ENCODE measurements at regions not wholly inside any gene's neighbourhood (a gene's known extent, or its start where the extent isn't known, plus 50 kb on each side); places are given as distances from the start of the nearest gene placed in this dataset.

DNA sequence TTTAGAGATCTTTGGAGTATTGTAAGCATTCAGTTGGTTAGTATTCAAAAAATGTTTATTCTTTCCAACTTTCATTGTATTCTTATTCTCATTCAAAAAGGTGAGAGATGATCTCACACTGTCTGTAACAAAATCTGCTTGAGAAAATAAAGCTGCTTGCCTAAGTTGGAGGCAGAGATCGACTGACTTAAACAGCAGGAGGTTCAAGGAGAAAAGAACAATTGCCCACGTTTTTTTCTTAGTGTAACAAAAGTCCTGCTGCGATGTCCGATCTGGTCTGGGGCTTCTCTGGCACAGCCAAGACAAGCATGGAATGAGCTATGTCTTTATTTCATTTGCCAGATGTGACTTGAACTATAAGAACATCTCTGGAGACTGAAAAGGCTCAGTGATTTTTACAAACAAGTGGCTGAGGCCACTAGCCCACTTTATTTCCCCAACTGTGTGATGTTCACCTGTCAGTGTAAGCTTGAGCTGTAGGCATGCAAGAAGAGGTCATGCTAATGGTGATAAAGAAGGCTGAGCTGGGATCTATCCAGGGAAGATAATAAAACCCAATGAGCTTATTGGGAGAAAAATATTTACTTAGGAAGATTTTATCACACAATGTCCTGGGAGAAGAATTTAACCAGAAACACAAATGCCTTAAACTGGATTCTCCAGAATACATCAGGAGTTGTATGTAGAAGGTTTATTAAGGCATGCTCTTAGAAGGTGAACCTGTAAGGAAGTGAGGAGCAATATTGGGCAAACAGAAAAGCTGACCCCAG lies 580.1 kb upstream of the BTBD3 start:
- CTCF ChIA-PET = interaction anchor here (0.7 kb wide), 1 partner anchor 9 kb away, joined by 3 read pairs; no protein-coding TSS in a partner anchor
- no peaks in the 10 kb centered on the region for H3K27me3 ChIP-seq (replicated peaks in 2 of 5; ENCODE audit: control insufficient read depth in 4 of 5, insufficient read depth in 5 of 5, low read length in 4 of 5)
- no peak for DNase-seq
- H3K27ac ChIP-seq (ENCODE audit: insufficient read depth in 1 of 2, low read depth in 1 of 2, low read length in 2 of 2, poor library complexity in 1 of 2, severe bottlenecking in 2 of 2) = no peak overlapping the region
- H3K4me3 ChIP-seq (ENCODE audit: control insufficient read depth in 1 of 7, extremely low read depth in 1 of 7, insufficient read depth in 4 of 7, low read depth in 2 of 7, low read length in 6 of 7) = no peak overlapping the region
- no peaks in the 10 kb centered on the region for H3K36me3 ChIP-seq (ENCODE audit: control insufficient read depth in 4 of 4, insufficient read depth in 4 of 4, low read length in 3 of 4)
- POLR2A ChIA-PET = no interaction called here
- no peaks in the 10 kb centered on the region for H3K4me1 ChIP-seq (ENCODE audit: control extremely low read depth in 1 of 4, control insufficient read depth in 4 of 4, insufficient read depth in 4 of 4, low read length in 3 of 4)
- H3K9me3 ChIP-seq (ENCODE audit: control extremely low read depth in 1 of 5, control insufficient read depth in 4 of 5, insufficient read depth in 2 of 5, low read depth in 1 of 5, low read length in 4 of 5) = no peaks in the 10 kb centered on the region
- WGBS (ENCODE audit: insufficient coverage) = 86% methylated on average over 4 of the region's 4 CpGs

DNA sequence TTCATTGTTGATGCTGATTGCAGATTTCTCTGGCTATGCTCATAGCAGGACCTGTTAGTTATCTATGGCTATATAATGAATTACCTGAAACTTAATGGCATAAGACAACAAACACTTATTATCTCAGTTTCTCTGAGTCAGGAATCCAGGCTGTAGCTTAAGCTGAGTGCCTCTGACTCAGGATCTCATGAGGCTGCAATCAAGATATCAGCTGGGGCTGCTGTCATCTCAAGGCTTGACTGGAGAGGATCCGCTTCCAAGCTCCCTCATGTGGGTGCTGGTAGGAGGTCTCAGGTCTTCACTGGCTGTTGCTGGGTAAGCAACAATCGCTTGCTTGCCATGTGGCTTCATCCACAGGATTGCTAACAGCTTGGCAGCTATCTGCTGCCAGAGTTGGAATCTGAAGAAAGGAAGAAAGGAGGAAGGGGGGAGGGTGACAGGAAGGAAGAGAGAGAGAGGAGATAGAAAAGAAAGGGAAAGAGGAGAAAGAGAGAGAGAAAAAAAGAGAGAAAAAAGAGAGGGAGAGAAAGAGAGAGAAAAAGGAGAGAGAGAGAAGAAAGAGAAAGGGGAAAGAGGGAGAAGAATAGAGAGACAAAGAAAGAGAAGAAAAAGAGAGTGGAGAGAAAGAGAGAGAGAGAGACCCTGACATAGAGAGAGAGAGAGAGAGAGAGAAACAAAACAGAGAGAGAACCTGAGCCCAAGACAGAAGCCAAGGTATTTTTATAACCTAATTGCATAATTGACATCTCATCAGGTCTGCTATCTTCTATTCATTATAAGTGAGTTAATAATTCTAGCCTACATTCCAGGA lies 579.0 kb upstream of the BTBD3 start:
- ChIA-PET POLR2A (no interaction called here), CTCF (no interaction called here)
- H3K4me1 ChIP-seq (ENCODE audit: control extremely low read depth in 1 of 4, control insufficient read depth in 4 of 4, insufficient read depth in 4 of 4, low read length in 3 of 4) = no peaks in the 10 kb centered on the region
- no peaks in the 10 kb centered on the region for H3K27me3 ChIP-seq (replicated peaks in 2 of 5; ENCODE audit: control insufficient read depth in 4 of 5, insufficient read depth in 5 of 5, low read length in 4 of 5)
- H3K36me3 ChIP-seq (ENCODE audit: control insufficient read depth in 4 of 4, insufficient read depth in 4 of 4, low read length in 3 of 4) = no peaks in the 10 kb centered on the region
- H3K9me3 ChIP-seq (ENCODE audit: control extremely low read depth in 1 of 5, control insufficient read depth in 4 of 5, insufficient read depth in 2 of 5, low read depth in 1 of 5, low read length in 4 of 5) = no peaks in the 10 kb centered on the region
- no peak overlapping the region for H3K27ac ChIP-seq (ENCODE audit: insufficient read depth in 1 of 2, low read depth in 1 of 2, low read length in 2 of 2, poor library complexity in 1 of 2, severe bottlenecking in 2 of 2)
- no peak overlapping the region for H3K4me3 ChIP-seq (ENCODE audit: control insufficient read depth in 1 of 7, extremely low read depth in 1 of 7, insufficient read depth in 4 of 7, low read depth in 2 of 7, low read length in 6 of 7)
- DNase-seq = no peak
- 93% methylated on average over 2 of the region's 2 CpGs for WGBS (ENCODE audit: insufficient coverage)

DNA sequence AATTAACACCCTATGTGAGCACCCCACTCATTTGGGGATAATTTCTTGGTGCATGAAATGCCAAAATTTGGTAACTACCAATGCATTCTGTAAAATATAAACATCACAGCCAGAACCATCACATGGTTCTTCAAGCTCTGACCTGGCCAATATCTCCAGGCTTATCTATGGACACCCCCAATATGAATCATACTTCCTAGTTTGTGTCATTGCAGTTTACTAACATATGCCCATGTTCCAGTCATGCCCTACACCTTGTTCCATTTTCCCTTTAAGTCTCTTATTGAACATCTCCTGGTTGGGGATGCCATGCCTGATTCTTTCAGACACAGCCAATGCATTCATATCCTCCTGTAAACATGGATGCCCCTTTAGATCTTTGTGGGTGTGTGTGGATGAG lies 572.8 kb upstream of the BTBD3 start:
- CTCF ChIA-PET = no interaction called here
- no peak overlapping the region for H3K4me3 ChIP-seq (ENCODE audit: control insufficient read depth in 1 of 7, extremely low read depth in 1 of 7, insufficient read depth in 4 of 7, low read depth in 2 of 7, low read length in 6 of 7)
- H3K4me1 ChIP-seq (ENCODE audit: control extremely low read depth in 1 of 4, control insufficient read depth in 4 of 4, insufficient read depth in 4 of 4, low read length in 3 of 4) = no peaks in the 10 kb centered on the region
- H3K36me3 ChIP-seq (ENCODE audit: control insufficient read depth in 4 of 4, insufficient read depth in 4 of 4, low read length in 3 of 4) = no peaks in the 10 kb centered on the region
- POLR2A ChIA-PET = no interaction called here
- no peak overlapping the region for H3K27ac ChIP-seq (ENCODE audit: insufficient read depth in 1 of 2, low read depth in 1 of 2, low read length in 2 of 2, poor library complexity in 1 of 2, severe bottlenecking in 2 of 2)
- H3K27me3 ChIP-seq (replicated peaks in 2 of 5; ENCODE audit: control insufficient read depth in 4 of 5, insufficient read depth in 5 of 5, low read length in 4 of 5) = no peaks in the 10 kb centered on the region
- no peaks in the 10 kb centered on the region for H3K9me3 ChIP-seq (ENCODE audit: control extremely low read depth in 1 of 5, control insufficient read depth in 4 of 5, insufficient read depth in 2 of 5, low read depth in 1 of 5, low read length in 4 of 5)
- no peak for DNase-seq

DNA sequence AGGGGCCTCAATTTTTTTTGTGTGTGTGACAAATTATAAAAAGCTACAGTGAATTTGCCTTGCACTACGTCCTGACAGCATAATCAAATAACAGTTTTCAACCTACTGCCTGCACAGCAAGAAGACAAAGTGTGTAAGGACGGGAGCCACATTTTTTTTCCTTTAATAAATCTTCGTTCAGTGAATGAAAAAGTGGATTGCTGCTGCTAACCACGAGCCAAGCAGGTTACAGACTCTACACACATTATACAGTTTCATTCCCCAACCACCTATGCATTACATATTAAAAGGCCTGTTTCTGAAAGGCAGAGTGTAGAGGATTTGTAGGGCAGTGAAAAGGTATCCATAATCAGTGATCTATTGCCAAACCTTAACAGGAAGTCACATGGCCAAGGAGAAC lies 570.0 kb upstream of the BTBD3 start:
- no peak for DNase-seq
- CTCF ChIA-PET = no interaction called here
- H3K27me3 ChIP-seq (replicated peaks in 2 of 5; ENCODE audit: control insufficient read depth in 4 of 5, insufficient read depth in 5 of 5, low read length in 4 of 5) = no peaks in the 10 kb centered on the region
- H3K4me1 ChIP-seq (ENCODE audit: control extremely low read depth in 1 of 4, control insufficient read depth in 4 of 4, insufficient read depth in 4 of 4, low read length in 3 of 4) = no peaks in the 10 kb centered on the region
- H3K36me3 ChIP-seq (ENCODE audit: control insufficient read depth in 4 of 4, insufficient read depth in 4 of 4, low read length in 3 of 4) = no peaks in the 10 kb centered on the region
- POLR2A ChIA-PET = no interaction called here
- H3K4me3 ChIP-seq (ENCODE audit: control insufficient read depth in 1 of 7, extremely low read depth in 1 of 7, insufficient read depth in 4 of 7, low read depth in 2 of 7, low read length in 6 of 7) = no peak overlapping the region
- no peak overlapping the region for H3K27ac ChIP-seq (ENCODE audit: insufficient read depth in 1 of 2, low read depth in 1 of 2, low read length in 2 of 2, poor library complexity in 1 of 2, severe bottlenecking in 2 of 2)
- 100% methylated on average over 2 of the region's 4 CpGs for WGBS (ENCODE audit: insufficient coverage)
- H3K9me3 ChIP-seq (ENCODE audit: control extremely low read depth in 1 of 5, control insufficient read depth in 4 of 5, insufficient read depth in 2 of 5, low read depth in 1 of 5, low read length in 4 of 5) = no peaks in the 10 kb centered on the region

DNA sequence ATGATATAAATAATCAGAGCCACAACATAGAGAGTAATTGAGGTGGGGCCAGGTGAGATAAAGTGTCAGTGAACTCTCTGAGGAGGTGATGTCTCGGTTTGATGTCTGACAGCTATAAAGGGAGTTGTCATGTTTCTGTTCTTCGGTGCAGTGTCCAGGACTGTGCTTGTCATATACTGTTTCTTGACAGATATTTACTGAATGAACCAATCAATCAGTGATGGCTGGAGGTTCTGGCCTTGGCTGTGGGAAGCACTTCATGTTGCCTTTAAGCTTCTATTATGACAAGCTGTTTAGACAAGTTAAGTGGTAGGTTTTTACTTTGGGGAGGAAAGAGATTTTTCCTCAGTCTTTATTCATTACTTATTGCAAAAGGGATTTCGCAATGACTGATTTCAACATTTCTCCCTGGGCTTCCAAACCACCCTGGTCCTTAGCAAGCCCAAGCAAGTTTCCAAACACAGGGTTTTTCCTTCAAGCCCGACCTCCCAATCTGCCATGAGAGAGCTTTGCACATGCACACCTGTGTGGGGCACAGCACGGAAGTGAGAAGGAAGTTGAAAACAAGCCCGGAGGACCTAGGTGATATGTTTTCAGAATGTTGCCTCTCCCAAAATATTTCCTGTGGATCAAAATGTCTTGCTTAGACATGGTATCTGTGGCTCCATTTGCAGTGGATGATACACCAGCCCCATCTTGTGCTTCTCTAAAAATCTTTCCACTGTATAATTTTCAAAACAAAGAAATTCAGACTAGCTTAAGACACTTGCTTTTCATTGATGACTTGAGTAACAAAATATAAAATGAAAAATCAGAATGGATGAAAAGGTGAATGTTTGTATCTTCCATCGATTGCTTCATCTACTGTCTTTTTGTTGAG lies 567.3 kb upstream of the BTBD3 start:
- CTCF ChIA-PET = no interaction called here
- whole genome bisulfite sequencing (ENCODE audit: insufficient coverage) = 87% methylated on average over 5 of the region's 7 CpGs
- no peak overlapping the region for H3K27ac ChIP-seq (ENCODE audit: insufficient read depth in 1 of 2, low read depth in 1 of 2, low read length in 2 of 2, poor library complexity in 1 of 2, severe bottlenecking in 2 of 2)

DNA sequence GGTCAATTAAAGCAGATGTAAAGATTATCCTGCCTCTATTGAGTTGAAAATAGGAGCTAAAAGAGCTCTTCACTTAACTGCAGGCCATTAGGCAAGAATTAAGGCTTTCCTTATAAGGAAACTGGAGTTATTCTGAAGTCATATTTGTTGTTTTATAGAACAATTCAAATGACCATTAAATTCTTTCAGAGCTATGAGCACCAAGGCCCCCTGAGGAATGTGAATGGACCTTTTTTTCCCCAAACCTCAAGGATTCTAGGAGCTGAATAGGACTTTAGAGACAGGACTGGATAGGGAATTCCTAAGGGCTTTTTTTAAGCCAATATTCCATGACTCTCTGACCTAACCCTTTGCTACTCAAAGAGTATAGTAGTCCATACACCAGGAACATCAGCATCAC lies 565.7 kb upstream of the BTBD3 start:
- H3K36me3 ChIP-seq (ENCODE audit: control insufficient read depth in 4 of 4, insufficient read depth in 4 of 4, low read length in 3 of 4) = no peaks in the 10 kb centered on the region
- ChIA-PET POLR2A (no interaction called here), CTCF (no interaction called here)
- H3K4me1 ChIP-seq (ENCODE audit: control extremely low read depth in 1 of 4, control insufficient read depth in 4 of 4, insufficient read depth in 4 of 4, low read length in 3 of 4) = no peaks in the 10 kb centered on the region
- DNase-seq = no peak
- H3K9me3 ChIP-seq (ENCODE audit: control extremely low read depth in 1 of 5, control insufficient read depth in 4 of 5, insufficient read depth in 2 of 5, low read depth in 1 of 5, low read length in 4 of 5) = no peaks in the 10 kb centered on the region
- no peak overlapping the region for H3K27ac ChIP-seq (ENCODE audit: insufficient read depth in 1 of 2, low read depth in 1 of 2, low read length in 2 of 2, poor library complexity in 1 of 2, severe bottlenecking in 2 of 2)
- H3K4me3 ChIP-seq (ENCODE audit: control insufficient read depth in 1 of 7, extremely low read depth in 1 of 7, insufficient read depth in 4 of 7, low read depth in 2 of 7, low read length in 6 of 7) = no peak overlapping the region
- H3K27me3 ChIP-seq (replicated peaks in 2 of 5; ENCODE audit: control insufficient read depth in 4 of 5, insufficient read depth in 5 of 5, low read length in 4 of 5) = no peaks in the 10 kb centered on the region

More for the DNA sequence above, 567.3 kb upstream of the BTBD3 start:
- H3K9me3 ChIP-seq (ENCODE audit: control extremely low read depth in 1 of 5, control insufficient read depth in 4 of 5, insufficient read depth in 2 of 5, low read depth in 1 of 5, low read length in 4 of 5) = no peaks in the 10 kb centered on the region
- DNase-seq = no peak
- no peaks in the 10 kb centered on the region for H3K4me1 ChIP-seq (ENCODE audit: control extremely low read depth in 1 of 4, control insufficient read depth in 4 of 4, insufficient read depth in 4 of 4, low read length in 3 of 4)
- no peak overlapping the region for H3K4me3 ChIP-seq (ENCODE audit: control insufficient read depth in 1 of 7, extremely low read depth in 1 of 7, insufficient read depth in 4 of 7, low read depth in 2 of 7, low read length in 6 of 7)
- H3K27me3 ChIP-seq (replicated peaks in 2 of 5; ENCODE audit: control insufficient read depth in 4 of 5, insufficient read depth in 5 of 5, low read length in 4 of 5) = no peaks in the 10 kb centered on the region
- H3K36me3 ChIP-seq (ENCODE audit: control insufficient read depth in 4 of 4, insufficient read depth in 4 of 4, low read length in 3 of 4) = no peaks in the 10 kb centered on the region
- POLR2A ChIA-PET = no interaction called here

DNA sequence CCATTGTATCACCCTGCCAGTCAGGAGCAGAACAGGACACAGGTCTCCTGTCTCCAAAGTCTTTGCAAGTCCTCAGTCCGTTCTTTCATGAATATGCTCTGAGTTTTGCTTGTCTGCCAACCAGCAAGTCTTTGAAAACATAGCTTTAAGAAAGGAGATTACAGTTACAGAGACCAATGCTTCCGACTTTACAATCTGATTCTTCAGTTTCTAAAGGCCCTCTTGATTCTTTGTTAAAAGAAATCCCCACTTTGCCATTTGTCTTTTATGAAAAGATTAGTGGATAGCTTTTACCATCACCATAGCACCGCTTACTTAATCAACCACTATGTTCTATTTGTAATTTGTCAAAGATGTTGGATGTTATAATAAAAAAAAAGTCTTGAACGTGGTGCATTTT lies 562.8 kb upstream of the BTBD3 start:
- Histone ChIP-seq H3K27me3 (replicated peaks in 2 of 5; ENCODE audit: control insufficient read depth in 4 of 5, insufficient read depth in 5 of 5, low read length in 4 of 5) (no peaks in the 10 kb centered on the region), H3K4me1 (ENCODE audit: control extremely low read depth in 1 of 4, control insufficient read depth in 4 of 4, insufficient read depth in 4 of 4, low read length in 3 of 4) (no peaks in the 10 kb centered on the region), H3K4me3 (ENCODE audit: control insufficient read depth in 1 of 7, extremely low read depth in 1 of 7, insufficient read depth in 4 of 7, low read depth in 2 of 7, low read length in 6 of 7) (no peak overlapping the region), H3K36me3 (ENCODE audit: control insufficient read depth in 4 of 4, insufficient read depth in 4 of 4, low read length in 3 of 4) (no peaks in the 10 kb centered on the region), H3K9me3 (ENCODE audit: control extremely low read depth in 1 of 5, control insufficient read depth in 4 of 5, insufficient read depth in 2 of 5, low read depth in 1 of 5, low read length in 4 of 5) (no peaks in the 10 kb centered on the region), H3K27ac (ENCODE audit: insufficient read depth in 1 of 2, low read depth in 1 of 2, low read length in 2 of 2, poor library complexity in 1 of 2, severe bottlenecking in 2 of 2) (no peak overlapping the region)
- CTCF ChIA-PET = interaction anchor here (1.2 to 1.3 kb wide), 2 partner anchors 25 to 26 kb away, joined by 3 read pairs; no protein-coding TSS in a partner anchor
- DNase-seq = no peak
- POLR2A ChIA-PET = no interaction called here
- 92% methylated on average over 2 of the region's 4 CpGs for WGBS (ENCODE audit: insufficient coverage)
